NCI-H460 (cell line): ENCODE measurements at regions not wholly inside any gene's neighbourhood (a gene's known extent, or its start where the extent isn't known, plus 50 kb on each side); places are given as distances from the start of the nearest gene placed in this dataset.

ENCODE experiments used
- DNase-seq: peaks from one replicate; pipeline ENCODE4 v3.0.0-alpha.2; 2016; ENCODE audit warnings: low read depth; ENCODE audit errors: extremely low read depth

GRCh38 chr6:132868057-132868456, 53.7 kb downstream of the RPS12 start:
- no peak for DNase-seq

DNA sequence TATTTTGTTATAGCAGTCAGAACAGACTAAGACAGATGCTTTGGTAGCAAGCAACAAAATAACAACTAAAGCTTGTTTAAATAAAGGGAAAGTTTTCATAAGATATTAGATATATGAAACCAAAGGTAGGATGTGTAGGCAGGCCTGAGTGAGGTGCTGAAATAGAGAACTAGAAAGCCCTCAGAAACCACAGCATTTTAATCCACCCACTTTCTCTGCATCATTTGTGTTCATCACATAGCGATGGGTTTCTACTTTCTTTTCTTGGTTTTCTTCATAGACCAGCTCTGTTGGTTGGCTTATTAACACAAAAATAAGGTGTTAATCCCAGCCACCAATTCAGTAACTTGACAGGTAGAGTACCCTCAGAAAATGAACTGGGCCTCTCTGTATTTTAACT, 58.6 kb downstream of the RPS12 start:
- no peak for DNase-seq

DNA sequence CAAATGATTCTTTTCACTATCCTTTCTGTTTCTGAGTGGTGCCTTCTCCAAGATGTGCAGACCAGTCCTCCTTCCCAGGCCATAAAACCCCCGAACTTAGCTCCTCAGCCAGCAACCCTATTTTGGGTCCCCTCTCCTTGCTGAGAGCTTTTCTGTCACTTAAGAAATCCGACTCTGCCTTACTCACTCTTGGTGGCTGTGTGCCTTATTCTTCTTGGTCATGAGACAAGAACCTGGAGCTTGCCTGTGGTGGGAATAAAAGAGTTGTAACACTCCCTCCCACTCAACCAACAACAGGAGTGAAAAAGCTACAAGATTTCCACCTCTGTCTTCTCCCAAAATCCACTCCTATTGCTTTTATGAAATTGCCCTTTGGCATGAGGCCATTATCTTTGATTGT, 62.6 kb downstream of the RPS12 start:
- no peak for DNase-seq

GRCh38 chr6:132887204-132887603, 72.8 kb downstream of the RPS12 start:
- DNase-seq = no peak

DNA sequence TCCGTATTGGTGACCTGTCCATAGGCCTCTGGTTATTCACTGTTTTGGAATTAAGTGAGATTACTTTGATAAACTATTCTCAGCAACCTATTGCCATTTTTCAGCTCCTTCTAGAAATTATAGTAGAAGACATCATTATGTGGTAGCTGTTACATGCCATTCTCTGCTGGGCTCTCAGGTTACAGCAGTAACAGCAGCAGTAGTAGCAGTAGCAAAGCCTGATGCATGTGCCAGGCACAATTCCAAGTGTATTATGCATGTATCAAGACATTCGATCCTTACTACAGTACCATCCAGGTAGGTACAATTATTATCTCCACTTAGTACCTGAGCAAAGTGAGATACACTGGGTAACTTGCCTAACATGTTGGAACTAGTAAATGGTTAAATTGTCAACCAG, 74.3 kb downstream of the RPS12 start:
- DNase-seq = no peak

- DNase-seq = no peak
Observed at GRCh38 chr6:132892929-132893771, 78.8 kb downstream of the RPS12 start.

DNA sequence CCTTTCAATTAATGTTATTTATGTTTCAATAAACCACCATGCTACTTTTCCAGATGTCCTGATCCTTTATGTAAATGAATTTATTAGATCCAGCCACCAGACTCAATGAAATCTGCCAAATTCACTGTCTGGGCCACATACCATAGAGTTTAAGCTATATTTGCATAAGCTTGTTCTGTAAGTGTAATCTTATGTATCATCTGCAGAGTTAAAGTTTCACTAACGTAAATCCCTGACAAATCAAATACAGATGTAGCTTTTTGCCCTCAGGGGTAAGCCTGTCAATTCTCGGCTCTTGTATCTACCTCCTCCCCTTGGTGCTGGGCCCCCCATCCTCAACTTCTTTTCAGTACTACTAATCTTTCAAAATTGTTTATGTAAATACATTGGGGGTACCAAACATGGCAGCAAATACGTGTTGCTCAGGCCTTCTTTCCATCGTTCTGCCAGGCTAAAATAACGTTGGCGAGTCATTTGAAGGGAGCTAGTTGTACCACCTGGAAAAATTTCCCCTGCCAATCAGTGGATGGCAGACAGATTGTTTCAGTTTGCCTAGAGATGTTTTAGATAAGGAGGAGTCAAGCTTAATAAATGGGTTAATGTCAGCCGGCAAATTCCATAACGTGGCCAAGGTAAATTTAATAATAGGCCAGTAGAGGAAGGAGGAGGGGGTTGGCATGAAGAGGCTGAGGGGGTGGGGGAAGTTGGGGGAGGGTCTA, 79.6 kb downstream of the RPS12 start:
- no peak for DNase-seq

DNA sequence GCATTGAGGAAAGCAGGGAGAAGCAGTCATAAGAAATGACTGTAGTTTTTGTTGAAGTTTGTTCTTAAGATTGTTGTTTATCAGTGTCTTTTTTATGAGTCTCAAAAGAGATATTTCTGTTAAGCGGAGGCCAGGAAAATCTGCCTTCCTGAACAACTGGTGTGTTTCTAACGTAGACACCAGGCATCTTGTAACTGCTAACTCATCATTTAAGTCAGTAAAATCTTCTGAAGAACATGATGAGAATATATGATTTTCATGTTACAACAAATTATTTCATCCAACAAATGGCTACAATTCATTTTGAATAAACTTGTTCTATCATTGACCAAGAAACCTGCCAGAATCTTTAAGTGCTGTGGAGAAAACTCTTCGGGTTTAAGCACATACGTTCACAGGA, 84.0 kb downstream of the RPS12 start:
- no peak for DNase-seq

- no peak for DNase-seq
Observed at GRCh38 chr6:132900849-132901248, 86.5 kb downstream of the RPS12 start.

GRCh38 chr6:132902901-132903300, 88.5 kb downstream of the RPS12 start:
- DNase-seq = no peak

- no peak for DNase-seq
Observed at GRCh38 chr6:132907231-132907630, 92.9 kb downstream of the RPS12 start.

GRCh38 chr6:132907914-132908313, 93.5 kb downstream of the RPS12 start:
- DNase-seq = peak; percentile 9

- no peak for DNase-seq
Observed at GRCh38 chr6:132909742-132910141, 95.4 kb downstream of the RPS12 start.

DNA sequence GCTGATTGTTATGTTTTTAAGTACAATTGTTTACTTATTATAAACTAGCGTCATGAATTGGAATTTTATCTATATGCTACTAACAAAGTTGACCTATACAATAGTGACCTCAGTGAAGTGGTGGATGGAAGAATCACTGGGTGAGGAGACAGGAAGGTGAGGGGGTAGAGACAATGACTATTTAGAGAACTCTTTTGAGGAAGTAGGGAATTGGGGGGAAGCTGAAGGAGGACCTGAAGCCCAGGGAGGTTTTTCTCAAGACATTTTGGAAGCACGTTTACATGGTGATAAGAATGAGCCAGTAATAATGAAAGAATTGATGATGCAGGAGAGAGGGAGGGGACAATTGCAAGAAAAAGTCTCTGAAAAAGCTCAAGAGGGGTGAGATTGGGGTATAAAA, 96.4 kb downstream of the RPS12 start:
- DNase-seq = no peak

DNA sequence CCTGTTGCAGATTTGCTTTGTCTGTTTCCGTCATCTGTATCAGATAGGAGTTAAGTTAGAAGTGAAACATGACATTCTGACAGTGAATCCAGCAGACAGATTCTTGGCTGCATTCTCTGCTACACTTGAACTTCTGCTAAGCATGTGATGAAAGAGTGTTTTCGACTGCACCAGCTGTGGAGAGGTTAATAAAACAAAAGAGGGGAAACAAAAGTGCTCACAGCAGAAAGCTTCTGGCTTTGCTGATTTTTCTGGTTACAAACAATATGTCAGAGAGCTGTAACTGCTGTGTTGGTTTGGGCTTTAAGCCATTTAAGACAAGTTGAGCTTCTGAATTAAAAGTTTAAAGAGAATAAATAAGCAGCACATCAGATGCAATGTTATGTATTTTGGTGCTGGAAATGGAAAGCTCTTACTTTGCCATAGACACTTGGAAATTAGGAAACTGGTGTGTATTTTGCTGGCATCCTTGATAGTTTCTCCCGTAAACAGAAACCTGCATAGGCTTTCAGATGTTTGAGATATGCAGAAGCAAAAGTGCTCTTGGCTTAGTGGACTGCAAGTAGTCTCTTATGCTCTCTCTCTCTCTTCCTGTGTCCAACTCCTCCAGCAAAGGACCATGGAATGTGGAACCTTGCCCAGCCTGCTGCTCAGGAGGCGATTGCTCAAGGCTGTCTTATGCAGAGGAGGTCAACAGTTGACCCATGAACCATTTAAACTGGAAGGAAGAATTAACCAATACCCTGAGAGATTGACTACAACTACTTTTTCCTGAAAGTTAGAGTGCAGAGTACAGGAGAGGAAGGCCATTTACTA, 104.9 kb downstream of the RPS12 start:
- DNase-seq = no peak

GRCh38 chr6:132927713-132928112, 113.3 kb downstream of the RPS12 start:
- DNase-seq = no peak

GRCh38 chr6:132929141-132929540, 114.8 kb downstream of the RPS12 start:
- DNase-seq = no peak

DNA sequence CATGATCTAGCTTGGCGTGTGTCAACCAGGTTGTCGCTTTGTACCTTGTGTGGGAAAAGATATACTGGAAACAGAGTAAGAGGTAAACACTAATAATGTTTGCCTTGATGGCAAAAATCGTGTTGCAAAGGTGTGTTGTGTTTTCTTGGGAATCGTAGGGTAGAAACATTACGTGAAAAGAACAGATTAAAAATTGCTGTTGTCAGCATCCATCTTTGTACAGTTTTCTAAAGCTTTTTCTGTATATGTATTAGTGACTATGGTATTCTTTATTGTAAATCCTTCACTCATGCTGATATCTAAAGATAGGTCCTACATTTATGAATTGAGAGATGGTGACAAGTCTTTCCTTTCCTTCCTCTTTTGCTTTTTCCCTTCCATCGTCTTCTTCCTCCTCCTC, 116.9 kb downstream of the RPS12 start:
- DNase-seq = no peak

GRCh38 chr6:132931936-132932514, 117.7 kb downstream of the RPS12 start:
- no peak for DNase-seq

DNA sequence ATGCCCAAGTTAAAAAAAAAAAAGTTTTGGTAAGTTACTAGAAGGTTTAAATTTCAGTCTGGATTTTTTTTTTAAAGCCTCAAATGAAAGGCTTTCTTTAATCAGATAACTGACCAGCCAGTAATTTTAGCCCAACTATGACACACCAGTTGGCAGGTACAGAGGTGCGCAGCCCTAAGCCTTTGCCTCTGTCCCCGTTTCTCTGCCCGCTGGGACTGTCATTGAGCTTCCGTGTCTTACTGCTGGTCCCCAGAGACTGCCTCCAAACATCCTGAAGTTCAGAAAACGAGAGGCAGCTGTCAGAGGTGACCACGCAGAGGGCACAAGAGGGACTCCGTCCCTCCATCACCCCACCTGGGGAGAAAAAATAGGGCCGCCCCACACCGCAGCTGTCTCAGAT, 118.2 kb downstream of the RPS12 start:
- DNase-seq = no peak

GRCh38 chr6:132933090-132933489, 118.7 kb downstream of the RPS12 start:
- DNase-seq = no peak
